Breast epithelium (tissue), 3 donors: ENCODE measurements at regions not wholly inside any gene's neighbourhood (a gene's known extent, or its start where the extent isn't known, plus 50 kb on each side); places are given as distances from the start of the nearest gene placed in this dataset.

Source experiments
- POLR2A ChIP-seq: fragments of 450-650 bp; IDR thresholded peaks from one replicate; pipeline ENCODE4 v1.6.1; 2016; ENCODE audit warnings: antibody characterized with exemption, mild to moderate bottlenecking, moderate library complexity
- TF ChIP-seq, protein P1 (sequence below), 3 donors: fragments of 450-650 bp; IDR thresholded peaks; one replicate each; pipeline ENCODE4 v1.5.1; 2016 to 2017; ENCODE audit warnings: antibody characterized with exemption in 3 of 3, mild to moderate bottlenecking in 3 of 3, moderate library complexity in 3 of 3

GRCh38 chr17:83174362-83175118 lies 95.1 kb downstream of the METRNL start:
- TF ChIP-seq, protein P1, sequence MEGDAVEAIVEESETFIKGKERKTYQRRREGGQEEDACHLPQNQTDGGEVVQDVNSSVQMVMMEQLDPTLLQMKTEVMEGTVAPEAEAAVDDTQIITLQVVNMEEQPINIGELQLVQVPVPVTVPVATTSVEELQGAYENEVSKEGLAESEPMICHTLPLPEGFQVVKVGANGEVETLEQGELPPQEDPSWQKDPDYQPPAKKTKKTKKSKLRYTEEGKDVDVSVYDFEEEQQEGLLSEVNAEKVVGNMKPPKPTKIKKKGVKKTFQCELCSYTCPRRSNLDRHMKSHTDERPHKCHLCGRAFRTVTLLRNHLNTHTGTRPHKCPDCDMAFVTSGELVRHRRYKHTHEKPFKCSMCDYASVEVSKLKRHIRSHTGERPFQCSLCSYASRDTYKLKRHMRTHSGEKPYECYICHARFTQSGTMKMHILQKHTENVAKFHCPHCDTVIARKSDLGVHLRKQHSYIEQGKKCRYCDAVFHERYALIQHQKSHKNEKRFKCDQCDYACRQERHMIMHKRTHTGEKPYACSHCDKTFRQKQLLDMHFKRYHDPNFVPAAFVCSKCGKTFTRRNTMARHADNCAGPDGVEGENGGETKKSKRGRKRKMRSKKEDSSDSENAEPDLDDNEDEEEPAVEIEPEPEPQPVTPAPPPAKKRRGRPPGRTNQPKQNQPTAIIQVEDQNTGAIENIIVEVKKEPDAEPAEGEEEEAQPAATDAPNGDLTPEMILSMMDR (IDR thresholded peaks at IDR 0.05) = no peak
- no peak for TF ChIP-seq POLR2A
